AG20443 (cell line): ENCODE measurements at regions not wholly inside any gene's neighbourhood (a gene's known extent, or its start where the extent isn't known, plus 50 kb on each side); places are given as distances from the start of the nearest gene placed in this dataset.

Experiments
- DNase-seq: peaks from one replicate; pipeline ENCODE4 v3.0.0; 2012; ENCODE audit warnings: low spot score, mixed read lengths

DNA sequence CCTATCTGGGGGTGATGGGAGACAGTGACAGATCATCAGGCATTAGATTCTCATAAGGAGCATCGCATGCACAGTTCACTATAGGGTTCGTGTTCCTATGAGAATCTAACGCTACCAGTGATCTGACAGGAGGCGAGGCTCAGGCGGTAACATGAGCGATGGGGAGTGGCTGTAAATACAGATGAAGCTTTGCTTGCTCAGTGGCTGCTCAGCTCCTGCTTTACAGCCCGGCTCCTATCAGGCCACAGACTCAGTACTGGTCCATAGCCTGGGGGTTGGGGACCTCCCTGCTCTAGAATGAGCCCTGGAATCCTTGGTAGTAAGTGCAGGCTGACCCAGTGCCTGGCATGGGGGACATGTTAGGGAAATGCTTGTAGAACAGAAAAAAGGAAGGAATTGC lies 426.0 kb downstream of the TYW1 start:
- DNase-seq: no peak

DNA sequence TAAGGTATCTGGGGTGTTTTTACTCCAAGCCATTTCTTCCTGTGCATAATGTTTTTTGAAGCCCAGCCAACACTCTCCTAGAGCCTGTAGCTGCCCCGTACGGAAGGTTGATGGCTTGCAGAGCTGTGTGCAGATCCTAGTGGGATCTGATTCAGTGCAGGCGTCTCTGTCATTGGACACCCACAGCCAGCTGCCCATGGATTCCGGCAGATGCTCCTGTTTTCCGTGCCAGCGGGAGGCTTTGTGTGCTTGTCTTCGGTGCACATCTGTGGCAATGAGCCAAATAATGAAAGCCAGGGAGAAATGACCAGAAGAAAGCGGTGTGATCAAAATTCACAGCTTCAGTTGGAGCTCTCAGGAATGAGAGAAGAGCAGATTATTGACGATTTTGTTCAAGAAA lies 426.4 kb downstream of the TYW1 start:
- no peak for DNase-seq

DNA sequence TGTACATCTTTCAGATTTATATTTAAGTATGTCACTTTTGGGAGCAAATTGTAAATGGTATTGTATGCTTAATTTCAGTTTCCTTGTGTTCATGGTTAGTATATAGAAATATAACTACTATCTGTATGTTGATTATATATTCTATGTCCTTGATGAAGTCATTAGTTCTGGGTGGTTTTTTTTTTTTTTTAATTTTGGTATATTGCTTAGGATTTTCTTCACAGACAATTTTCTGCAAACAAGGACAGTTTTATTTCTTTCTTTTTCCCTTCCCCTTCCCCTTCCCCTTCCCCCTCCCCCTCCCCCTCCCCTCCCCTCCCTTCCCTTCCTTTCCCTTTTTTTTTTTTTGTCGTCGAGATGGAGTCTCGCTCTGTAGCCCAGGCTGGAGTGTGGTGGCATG lies 430.0 kb downstream of the TYW1 start:
- DNase-seq: no peak

DNA sequence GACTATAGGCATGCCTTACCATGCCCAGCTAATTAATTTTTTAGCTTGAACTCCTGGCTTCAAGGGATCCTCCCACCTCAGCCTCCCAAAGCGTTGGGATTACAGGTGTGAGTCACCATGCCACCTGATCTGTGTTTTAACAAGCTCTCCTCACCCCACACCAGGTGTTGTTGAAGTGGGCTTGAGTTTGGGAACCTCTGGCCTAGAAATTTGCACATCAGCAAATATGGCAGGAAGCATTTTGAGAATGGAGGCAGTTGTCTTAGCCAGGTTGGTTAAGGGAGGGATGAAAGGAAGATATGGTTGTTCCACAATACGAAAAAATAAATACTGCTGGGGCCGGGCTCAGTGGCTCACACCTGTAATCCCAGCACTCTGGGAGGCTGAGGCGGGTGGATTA lies 433.1 kb downstream of the TYW1 start:
- DNase-seq: no peak

DNA sequence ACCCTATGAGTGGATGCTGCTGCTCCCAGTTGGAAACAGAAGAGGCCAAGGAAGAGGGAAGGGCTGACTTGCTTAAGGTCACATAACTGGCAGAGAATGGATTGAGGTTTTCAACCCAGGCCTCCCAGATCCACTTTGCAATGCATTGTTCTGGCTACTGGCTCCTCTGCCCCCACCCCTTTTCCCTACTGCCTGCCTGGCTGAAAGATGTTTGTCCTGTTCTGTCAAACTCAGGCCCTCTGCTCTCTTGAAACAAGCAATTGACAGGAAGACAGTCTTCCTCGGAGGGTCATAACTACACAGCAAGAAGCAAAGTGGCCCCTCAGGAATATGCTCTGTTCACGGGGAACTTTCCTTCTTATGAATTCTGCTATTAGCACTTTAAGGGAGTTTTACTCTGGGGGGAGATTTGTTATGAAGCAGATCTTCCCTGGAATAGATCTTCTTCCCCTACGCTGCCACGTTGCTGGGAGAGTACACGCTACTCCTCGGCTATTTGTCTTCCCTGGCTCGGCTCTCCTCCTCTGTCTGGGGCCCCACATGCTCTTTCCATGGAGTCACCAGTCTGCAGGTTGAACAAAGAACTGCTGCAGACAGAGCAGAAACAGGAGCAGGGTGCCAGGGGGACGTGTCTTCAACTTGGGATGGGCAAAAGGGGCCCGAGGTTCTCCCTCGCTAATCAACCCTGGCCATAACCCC lies 436.1 kb downstream of the TYW1 start:
- no peak for DNase-seq

DNA sequence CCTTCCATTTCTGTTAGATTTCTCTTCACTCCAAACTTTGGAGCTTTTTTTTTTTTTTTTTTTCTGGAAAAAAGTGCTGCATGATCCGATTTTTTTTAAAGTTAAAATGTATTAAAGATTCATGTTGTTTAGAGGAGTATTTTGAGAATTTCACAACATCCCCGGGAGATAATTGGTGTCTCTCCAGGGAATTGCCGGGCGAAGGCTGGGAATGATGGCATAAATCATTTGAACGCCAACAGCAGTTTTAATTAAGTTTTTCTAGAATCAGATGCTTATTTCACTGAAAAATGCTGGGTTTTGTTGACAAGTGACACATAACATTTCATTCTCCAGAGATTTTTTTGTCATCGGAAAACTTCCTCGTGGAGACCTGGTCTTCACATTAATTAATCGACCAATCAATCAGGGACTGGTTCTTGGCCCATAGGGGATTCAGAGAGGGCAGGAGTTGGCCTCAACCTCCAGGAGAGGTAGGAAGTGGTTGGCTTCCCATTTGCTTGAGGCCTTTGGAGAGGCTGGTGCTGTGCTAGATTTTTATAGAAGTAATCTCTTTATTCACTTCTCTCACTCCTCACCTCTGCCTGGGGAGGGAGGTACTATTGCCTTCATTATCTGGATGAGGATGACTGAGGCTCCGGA lies 439.4 kb downstream of the TYW1 start:
- DNase-seq: no peak

DNA sequence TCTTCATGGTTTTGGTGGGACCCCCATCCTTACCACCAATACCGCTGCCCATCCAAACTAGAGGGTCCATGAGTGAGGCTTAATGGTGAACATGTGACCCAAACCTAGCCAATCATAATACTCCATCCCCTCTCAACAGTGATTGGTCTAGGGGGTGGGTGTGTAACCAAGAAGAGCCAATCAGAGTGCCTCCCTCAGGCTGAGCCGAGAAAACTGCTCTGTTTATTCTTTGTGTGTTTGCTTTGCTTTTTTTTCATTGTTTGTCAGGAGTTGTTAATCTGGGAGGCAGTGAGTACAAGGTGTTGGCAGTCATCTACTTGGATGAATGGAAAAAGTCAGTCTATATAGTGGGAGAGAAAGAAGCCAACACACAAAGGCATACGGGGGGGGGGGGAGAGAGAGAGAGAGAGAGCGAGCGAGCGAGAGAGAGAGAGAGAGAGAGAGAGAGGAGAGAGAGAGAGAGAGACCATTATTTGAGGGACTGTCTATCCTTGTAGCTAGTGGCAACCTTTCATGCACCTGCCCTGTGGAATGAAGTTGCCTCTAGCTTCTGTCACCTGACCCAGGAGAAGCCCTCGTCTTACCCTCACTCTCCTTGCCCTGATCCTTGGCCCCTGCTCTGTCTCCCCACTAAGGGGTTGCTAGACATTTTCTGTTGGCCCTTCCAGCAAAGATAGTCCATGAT lies 441.7 kb downstream of the TYW1 start:
- no peak for DNase-seq

DNA sequence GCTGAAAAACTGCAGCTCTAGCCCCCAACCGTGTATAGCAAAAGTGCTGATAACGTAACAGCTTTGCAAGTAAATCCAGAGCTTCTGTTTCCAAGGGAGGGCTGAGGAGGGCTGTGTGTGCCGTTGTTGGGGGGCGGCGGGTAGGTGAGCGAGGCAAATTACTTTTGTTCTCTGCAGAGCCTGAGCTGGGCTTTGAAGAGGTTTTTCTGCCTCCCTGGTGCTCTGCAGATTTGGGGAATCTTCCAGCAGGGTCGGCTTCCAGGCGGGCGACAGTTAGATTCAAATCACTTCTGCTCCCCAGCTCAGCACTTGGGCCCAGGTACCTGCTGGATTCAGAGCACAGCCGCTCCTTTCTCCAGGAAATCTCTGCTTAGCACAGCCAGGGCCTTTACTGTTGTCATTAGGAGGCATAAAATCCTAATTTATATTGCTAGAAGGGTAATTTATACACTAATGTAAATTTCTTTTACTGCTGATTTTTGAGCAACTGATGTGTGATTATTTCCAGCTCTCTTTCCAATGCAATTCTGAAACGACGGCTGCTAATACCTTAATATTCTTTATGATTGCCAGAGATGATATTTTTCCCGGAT lies 442.4 kb downstream of the TYW1 start:
- DNase-seq: no peak

DNA sequence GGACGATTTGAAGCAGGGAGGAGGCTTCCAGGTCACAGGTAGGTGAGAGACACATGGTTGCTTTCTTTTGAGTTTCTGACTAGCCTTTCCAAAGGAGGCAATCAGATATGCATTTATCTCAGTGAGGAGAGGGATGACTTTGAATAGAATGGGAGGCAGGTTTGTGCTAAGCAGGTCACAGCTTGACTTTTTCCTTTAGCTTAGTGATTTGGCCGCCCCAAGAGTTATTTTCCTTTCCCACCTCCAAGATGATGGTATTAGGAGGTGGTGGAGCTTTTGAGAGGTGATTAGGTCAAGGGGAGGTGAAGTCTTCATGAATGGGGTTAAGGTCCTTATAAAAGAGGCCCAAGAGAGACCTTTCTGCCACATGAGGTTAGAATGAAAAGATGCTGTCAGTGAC lies 443.7 kb downstream of the TYW1 start:
- DNase-seq: no peak

DNA sequence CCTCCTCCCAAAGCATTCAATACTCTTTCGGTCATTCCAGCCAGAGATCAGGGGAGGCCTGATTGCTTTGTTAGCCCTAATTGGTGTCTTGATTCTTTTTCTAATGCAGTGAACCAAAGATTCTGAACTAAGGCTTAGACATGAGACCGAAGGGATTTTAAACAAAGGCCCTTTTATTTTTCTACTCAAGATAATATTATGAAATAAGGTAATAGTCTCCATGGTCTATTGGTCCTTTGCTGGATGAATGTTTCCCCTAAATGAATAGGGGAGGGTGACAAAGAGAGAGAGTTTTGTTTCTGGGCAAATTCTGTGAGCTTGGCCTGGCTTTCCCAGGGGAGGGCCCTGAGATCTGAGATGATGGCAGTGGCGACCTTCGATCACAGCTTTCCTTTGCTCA lies 449.1 kb downstream of the TYW1 start:
- no peak for DNase-seq

DNA sequence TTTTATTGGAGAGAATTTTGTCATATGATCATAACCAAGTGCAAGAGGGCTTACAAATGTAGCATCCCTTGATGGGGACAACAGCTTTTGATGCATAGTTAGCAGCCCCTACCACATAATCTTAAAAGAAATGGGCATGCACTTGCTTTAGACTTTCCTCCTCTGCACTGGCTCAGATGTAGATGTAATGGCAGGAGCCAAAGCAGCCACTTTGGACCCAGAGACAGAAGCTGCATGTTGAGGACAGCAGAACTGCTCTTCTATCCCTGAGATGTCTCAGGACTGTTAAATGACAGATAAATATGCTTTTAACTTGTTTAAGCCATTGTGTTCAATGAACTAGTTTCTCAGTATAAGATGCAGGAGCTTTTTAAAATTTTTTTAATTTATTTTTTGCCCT lies 450.7 kb downstream of the TYW1 start:
- no peak for DNase-seq

DNA sequence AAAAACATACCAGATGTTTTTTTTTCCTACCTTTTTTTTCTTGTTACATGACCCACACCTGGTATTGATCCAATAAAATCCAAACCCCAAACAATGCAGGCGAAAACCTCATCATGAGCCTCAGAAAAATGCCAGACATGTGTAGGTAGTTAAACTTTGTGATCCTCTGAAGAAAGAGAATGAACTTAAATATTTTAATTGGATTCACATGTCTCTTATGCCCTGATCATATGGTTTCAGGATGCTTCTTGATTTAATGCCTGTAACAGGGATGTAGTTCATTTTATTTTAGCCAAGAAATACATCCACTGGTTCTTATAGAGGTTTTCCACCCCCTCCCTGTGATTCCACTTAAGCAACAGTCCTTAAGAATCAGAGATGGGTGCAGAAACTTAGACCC lies 451.6 kb downstream of the TYW1 start:
- no peak for DNase-seq

DNA sequence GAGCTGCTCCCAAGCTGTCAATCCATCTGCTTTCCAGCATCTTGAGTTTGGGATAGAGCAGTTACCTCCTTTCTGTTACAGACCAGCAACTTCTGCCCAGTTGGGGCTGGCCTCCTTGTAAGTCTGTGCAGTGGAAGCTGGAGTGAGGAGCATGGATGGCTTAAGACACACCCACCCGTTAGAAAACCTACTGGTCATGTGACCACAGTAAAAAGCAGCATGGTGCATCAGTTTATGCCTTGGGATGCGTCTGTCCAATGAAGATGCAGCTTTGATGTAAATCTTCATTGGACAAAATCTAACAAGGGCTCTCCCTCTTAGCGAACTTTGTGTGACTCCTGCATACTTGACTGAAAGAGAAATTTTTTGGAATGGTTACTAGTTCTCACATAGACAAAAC lies 453.5 kb downstream of the TYW1 start:
- no peak for DNase-seq

DNA sequence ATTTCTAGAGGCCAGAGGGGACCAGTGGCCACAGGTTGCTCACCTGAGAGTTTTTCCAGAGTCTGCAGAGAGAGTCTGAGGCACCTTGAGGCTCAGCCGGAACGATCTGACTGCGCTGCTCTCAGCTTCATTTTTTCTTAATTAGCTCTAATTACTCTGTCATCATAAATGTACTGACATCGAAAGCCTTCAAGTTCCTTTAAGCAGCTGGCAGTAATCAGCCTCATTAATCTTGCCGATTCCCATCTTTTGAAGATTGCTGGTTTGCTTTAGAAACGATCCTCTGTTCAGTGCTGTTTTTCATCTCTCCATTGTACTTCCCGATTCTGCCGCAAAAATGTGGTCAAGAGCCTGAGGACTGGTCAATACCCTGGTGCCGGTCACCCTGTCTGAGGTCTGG lies 454.7 kb downstream of the TYW1 start:
- DNase-seq: no peak

DNA sequence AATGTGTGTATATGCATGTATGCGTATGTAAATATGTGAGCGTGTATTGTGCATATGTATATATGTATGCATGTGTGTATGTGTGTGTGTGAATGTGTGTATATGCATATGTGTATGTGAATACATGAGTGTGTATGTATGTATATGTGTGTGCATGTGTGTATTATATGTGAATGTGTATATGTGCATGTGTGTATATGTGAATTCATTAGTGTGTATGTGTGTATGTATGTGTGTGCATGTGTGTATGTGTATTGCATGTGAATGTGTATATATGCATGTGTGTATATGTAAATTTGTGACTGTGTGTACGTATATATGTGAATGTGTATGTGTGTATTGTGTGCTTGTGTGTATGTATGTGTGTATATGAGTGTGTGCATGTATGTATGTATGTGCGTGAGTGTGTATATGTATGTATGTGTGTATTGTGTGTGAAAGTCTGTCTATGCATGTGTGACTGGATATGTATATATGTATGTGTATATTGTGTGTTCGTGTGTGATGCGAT lies 455.9 kb downstream of the TYW1 start:
- no peak for DNase-seq

DNA sequence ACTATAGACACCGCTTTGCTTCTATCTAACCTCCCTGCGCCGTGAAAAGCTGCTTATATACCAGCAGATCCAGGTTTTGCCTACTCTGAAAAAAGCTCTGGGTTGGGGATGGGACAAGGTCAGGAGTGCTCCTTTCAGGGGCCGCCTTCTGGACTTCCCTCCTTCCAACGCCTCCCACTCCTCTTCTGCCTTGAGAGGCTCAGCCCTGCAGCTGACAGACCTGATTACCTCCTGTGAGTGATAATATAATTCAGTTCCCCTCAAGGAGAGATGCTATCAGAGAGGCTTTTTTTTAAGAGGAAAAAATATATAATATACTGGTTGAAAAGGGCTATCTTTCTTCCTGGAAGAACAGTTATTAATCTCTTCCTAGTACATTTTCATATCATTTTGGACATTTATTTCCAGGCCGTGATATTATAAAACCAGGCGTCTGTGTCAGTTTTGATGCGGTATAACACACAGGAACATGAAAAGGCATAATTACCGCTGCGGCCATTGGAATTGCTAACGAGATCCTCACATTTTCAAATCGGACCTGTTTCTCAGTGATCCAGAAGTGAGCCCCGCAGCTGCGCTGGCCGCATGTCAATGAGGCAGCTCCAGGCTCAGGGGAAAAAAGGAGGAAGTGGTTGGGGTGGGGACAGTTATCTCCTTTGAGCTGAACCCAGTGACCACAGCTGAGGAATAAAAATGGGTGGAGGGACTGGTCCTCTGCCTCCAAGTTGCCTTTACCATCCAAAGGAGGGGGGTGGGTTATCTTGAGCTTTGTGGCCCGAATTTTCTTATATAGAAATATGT lies 457.1 kb downstream of the TYW1 start:
- no peak for DNase-seq

DNA sequence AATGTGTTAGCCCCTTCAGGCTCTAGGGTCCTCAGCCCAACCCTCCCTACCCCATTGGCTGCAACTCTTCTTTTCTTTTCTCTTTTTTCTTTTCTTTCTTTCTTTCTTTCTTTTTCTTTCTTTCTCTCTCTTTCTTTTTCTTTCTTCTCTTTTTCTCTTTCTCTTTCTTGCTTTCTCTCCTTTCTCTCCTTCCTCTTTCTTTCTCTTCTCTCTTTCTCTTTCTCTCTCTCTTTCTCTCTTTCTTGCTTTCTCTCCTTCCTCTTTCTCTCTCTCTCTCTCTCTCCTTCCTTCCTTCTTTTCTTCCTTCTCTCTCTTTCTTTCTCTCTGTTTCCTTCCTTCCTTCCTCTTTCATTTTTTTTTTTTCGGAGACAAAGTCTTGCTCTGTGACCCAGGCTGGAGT lies 458.9 kb downstream of the TYW1 start:
- DNase-seq: no peak

DNA sequence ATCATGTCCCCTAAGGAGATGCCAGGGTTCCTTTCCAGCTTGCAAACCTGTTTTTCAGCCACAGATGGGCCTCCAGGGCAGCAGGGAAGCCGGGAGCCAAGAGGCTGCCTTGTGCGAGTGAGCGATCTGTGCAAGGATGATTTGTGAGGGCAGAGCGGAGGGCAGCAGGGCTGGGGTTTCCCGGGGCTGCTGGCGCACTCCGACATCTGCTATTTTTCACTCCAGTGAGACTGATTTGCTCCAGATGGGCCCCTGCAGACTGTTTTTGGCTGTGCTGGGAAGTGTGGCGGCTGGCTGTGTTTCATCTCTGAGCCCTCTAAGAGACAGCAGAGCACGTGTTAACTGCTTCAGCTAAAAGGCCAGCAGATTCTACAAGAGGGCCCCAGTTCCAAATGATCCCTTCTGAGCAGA lies 466.2 kb downstream of the TYW1 start:
- no peak for DNase-seq

DNA sequence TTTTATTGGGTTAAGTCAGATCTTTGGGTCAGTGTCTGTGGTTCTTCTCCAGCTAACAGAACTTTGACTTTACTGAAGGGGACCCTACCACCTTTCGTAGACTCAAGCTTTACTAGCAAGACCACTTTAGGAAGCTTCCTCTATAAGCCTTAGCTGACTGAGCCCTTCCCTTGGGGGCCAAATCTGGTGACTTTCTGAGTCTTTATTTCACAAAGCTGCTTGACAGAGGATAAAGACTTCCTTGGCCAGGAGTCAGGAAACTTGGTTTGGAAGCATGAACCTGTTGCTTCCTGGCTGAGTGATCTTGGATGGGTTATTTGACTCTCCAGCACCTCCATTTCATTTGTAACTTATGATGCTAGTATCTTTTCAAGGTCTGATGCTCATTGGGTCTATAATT lies 466.7 kb downstream of the TYW1 start:
- DNase-seq: no peak

DNA sequence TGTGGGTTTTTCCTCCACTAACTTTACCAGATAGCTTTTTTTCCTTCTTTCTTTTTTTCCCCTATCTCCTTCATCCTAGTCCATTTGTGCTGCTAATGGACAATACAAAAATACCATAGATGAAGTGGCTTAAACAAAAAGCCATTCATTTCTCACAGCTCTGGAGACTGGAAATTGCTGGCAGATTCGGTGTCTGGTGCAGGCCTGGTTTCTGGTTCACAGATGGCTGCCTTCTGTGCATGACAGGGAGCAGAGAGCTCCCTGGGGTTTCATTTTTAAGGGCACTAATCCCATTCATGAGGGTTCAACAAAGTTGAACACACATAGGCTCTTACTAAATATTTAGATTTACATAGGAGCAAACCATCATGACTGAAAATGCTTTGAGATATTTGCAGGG lies 467.4 kb downstream of the TYW1 start:
- DNase-seq: no peak

DNA sequence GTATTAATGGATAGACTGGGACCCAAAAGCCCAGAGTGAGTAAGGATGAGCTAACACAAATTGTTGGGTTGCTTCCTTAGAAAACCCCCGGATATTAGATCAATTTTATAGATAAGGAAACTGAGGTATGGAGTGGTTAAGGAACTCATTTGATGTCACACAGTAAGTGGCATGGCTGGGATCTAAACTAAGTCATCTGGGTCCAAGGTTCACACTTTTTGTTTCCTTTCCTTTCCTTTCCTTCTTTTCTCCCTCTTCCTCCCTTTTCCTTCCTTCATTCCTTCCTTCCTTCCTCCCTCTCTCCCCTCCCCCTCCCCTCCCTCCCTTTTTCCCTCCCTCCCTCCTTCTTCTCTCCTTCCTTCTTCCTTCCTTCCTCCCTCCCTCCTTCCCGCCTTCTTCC lies 469.5 kb downstream of the TYW1 start:
- no peak for DNase-seq

DNA sequence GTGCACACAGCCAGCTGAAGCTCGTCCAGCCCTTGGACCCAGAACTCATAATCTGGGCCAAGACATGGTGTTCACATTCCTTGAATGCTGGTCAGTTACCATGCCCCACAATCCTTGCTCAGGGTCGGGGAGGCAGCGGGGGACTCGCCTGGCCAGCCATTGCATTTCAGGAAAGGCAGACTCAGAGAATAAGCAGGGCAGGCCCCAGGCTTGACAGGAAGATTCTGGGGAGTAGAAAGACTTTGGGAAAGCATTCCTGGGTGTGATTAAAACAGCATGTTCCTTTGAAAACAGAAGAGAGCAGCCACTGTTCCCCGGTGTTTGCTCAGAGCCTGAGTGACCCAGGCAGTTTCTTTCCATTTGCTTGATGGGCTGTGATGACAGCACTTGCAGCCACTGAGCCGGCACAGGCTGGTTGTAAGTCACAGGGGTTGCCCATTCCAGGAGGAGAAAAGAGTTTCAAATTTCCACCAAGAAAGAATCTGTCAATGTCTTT lies 473.7 kb downstream of the TYW1 start:
- no peak for DNase-seq
